HG03469 (cell line): ENCODE measurements at regions not wholly inside any gene's neighbourhood (a gene's known extent, or its start where the extent isn't known, plus 50 kb on each side); places are given as distances from the start of the nearest gene placed in this dataset.
A peak's percentile ranks its signal among the peaks of the same experiment; 100 is the strongest.

Source experiments
- ATAC-seq: cut with Tn5 transposase; IDR thresholded peaks from one replicate; pipeline ENCODE4 v1.9.1; 2021; ENCODE audit warnings: mild to moderate bottlenecking, moderate library complexity, moderate number of reproducible peaks; ENCODE audit not compliant: unreplicated experiment

DNA sequence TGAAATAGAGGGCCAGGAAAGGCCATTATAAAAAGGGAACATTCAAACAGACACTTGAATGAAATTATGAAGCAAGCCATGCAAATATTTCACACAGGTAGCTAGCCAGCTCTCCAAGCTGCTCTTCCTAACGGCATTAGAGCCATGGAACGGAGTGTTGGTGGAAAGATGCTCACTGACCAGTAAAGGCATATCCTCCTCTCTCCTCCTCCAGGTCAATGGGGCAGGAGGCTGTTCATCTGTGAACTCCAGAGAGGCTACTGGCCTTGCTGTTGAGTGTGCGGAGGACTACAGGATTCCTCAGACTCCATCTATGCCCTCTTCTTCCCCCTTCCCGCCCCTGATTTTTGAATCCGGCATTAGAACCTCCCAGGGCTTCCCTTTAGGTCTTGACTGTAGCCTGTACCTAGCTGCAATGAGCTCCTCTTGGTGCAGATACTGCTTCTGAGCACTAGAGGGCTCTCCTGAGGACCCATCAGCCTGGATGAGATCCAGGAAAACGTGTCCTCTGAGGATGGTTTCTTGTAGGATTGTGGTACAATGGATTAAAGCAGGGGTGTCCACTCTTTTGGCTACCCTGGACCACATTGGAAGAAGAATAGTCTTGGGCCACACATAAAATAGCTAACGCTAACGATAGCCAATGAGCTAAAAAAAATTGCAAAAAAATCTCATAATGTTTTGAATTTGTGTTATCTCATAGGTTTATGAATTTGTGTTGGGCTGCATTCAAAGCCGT is 162.2 kb downstream of the SREK1 start:
- ATAC-seq: no peak

DNA sequence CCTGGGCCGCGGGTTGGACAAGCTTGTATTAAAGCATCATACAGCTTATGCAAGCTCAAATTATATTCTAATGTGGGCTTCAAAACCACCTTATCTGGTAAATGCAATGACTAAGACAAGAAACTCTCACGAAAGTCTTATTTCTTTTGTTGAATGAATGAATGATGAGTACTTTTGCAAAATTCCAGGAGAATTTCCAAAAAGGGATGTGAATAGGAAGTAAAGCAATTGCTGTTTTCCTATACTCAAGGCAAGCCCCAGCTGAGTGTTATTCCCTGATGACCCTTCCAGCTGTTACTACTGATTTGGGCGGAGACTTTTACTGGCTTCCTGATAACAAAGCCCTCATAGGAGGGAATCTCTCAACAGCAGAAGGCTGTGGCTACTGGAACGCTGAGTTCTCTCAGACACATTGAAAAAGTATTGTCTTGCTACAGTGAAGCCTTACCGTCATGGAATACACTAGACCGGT is 162.8 kb downstream of the SREK1 start:
- ATAC-seq: no peak

DNA sequence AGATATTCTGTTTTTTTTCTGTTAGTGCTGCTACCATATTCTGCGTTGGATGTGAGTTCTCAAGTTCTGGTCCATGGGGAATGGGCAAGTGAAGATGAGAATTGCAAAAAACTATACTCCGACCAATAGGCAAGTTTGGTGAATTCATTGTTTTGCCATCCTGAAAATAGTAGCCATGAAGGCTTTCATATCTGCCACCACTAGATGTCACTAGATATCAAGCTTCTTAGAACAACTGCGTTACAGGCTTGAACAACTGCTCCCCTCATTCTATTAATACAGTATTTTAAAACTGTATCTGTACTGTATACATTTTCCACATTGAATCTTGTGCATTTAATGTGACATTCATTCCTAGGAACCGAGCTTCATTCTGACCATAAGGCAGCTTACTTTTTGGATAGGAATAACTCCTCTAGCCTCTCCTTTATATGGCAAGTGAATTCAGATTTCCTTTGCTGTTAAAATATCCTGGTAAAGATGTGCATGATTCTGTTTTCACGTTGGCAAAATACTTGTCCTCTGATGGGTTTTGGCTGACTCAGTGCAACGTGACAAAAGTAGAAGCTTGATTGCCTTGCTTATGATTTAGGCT is 163.6 kb downstream of the SREK1 start:
- ATAC-seq: peak; percentile 56

- ATAC-seq: no peak
Observed at GRCh38 chr5:66312266-66312665, 168.2 kb downstream of the SREK1 start.

DNA sequence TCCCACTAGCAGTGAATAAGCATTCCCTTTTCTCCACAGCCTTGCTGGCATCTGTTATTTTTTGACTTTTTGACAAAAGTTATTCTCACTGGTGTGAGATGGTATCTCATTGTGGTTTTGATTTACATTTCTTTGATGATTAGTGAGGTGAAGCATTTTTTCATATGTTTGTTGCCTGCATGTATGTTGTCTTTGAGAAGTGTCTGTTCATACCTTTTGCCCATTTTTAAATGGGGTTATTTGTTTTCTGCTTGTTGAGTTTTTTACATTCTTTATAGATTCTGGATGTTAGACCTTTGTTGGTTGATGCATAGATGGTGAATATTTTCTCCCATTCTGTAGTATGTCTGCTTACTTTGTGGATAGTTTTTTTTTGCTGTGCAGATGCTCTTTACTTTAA is 171.7 kb downstream of the SREK1 start:
- no peak for ATAC-seq

DNA sequence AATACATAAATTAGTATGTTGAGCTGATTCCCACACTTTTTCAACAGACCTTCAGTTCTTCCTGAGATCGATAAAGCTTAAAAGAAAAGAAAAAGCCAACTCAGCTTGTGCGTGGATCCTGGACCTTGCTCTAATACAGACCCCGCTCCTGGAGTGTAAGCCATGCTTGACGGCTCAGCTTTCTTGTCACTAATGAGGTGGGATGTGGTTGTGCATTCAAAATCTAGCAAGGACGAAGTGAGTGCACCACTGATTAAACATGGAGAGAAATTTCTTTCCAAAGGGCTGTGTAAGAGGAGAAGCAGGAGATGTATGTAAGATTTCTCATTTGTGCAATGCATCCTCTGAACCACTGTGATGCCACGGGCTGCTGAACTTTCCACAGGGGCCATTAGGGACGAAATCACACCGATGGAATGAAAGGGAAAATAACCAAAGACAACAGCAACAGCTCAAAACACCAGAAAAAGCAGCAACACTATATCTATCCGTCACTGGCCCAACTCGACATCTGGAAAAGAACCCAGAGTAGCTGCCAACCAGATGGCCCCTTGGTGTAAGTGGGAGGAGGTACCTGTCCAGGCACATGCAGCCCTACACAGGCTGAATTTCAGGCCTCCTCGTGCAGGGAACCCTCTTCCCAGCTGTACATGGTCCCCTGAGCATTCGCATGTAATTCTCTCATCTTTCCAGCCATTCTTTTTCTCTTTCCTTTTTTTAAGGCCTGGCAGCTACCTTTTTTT is 178.9 kb downstream of the SREK1 start:
- ATAC-seq: no peak

DNA sequence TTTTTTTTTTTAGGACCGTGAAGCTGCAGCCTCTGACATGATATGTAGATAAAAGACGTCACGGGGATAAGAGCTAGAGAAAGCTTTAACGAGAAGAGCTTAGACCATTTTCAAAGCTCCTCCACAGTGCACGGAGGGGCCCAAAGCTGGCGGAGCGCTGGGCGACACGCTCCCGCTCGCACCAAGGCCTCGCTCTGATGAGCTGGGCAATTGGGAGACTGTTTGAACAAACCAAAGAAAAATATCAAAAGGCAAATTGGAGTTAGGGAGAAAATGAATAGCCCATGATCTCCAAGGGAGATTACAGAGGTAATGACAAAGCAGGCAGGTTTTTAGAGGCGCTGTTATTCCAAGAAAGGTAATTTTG is 179.4 kb downstream of the SREK1 start:
- ATAC-seq: no peak

GRCh38 chr5:66324357-66324756 is 180.3 kb downstream of the SREK1 start:
- no peak for ATAC-seq

- ATAC-seq: no peak
Observed at GRCh38 chr5:66326276-66326675, 182.2 kb downstream of the SREK1 start.

DNA sequence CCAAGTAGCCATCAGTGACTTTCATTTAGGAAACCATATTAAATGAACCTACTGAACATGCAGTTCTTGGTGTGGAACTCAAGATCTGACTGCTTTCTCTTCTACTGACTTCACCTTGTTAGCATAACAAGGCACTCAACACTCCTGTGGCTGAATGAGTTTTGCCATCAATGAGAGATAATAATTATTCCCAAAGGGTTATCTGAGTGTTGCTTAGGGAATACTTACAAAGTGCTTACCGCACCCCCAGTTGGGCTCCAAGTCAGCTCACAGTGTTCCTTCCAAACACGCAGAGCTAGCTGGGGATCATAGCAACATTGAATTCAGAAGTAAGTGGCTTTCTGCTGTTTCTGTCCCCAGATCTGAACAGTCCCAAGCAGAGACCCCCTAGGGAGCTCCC is 182.9 kb downstream of the SREK1 start:
- ATAC-seq: no peak

DNA sequence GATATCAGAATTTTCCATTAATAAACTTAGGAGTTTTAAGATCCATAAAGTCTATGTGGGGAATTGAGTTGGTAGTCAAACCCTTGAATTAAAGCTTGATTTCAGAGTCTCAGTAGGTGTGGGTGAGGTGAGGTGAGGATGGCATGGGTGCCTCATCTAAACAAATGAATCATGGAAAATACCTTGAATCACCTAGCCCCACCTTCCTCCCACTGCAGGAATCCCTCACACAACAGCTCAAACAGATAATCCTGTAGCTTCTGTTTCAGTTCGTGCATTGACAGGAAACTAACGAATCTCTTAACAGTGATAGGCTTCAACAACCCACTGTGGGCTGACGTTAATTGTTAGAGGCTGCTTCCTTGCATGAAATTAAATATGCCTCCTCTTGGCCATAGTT is 185.0 kb downstream of the SREK1 start:
- ATAC-seq: no peak

- no peak for ATAC-seq
Observed at GRCh38 chr5:66333192-66333591, 189.1 kb downstream of the SREK1 start.

DNA sequence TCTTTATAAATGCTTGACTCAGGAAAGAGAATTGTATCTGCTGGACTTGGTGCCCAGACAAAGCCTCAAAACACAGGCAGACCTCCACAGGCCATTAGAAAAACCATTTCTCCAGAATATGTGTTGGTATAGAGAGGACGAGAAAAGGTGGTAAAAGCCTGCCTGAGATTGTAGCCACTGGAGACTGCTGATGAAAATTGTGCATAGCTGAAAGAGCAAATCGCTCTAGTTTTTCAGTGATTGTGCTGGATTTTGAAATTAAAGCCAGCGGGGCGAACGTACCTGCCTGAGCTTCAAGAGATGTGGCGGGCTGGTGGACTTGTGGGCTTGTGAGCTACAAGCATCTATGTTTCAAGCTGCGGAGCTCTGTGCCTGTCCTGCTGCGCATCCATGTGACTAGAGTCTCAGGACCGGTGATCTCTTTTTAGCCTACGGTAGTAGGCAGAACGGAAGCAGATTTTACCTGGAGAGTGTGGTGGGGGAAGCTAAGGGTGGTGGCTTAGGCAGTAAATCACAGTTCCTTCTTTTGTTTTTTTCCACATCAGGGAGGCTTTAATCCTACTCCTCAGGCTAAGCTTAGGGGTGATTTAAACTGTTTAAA is 193.6 kb downstream of the SREK1 start:
- ATAC-seq: no peak

- no peak for ATAC-seq
Observed at GRCh38 chr5:66338828-66339227, 194.7 kb downstream of the SREK1 start.

- no peak for ATAC-seq
Observed at GRCh38 chr5:66339896-66340295, 195.8 kb downstream of the SREK1 start.

DNA sequence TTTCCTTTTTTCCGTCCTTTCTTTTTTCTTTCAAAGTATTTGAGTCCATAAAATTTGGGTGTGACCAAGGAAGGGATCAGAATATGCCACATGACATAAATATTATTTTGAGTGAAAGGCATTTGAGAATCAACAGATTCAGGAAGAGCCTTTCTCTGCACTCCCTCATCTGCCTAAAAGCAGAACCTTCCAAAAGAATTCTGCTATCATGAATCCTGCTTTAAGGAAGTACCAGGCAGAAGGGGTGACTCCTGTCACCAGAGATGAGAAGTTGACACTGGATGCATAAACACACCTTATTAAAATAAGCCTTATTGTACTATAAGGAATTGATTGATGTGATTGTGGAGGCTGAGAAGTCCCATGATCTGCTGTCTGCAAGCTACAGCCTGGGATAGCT is 196.7 kb downstream of the SREK1 start:
- no peak for ATAC-seq

DNA sequence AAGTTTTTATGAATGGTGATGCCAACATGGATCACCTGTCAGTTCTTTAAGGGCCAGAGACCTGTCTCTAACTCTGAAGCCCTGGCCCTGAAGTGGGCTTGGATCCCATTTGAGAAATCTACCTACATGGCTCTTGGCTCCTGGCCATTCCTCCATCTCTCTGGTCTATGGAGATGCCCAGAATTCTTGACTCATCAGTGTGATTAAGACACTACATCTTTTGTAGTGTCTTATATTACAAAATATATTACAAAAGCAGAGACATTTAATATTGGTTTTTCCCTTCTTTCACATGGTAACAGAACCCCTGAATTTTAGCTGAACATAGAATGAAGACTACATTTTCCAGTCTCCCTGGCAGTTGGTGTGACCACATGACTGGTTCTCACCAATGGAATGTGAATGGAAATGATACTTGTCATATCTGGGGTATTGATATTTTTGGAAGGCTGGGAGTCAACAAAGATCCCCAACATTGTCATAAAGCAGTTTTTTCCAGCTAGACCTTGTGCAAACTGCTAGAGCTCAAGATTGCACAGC is 198.3 kb downstream of the SREK1 start:
- no peak for ATAC-seq

DNA sequence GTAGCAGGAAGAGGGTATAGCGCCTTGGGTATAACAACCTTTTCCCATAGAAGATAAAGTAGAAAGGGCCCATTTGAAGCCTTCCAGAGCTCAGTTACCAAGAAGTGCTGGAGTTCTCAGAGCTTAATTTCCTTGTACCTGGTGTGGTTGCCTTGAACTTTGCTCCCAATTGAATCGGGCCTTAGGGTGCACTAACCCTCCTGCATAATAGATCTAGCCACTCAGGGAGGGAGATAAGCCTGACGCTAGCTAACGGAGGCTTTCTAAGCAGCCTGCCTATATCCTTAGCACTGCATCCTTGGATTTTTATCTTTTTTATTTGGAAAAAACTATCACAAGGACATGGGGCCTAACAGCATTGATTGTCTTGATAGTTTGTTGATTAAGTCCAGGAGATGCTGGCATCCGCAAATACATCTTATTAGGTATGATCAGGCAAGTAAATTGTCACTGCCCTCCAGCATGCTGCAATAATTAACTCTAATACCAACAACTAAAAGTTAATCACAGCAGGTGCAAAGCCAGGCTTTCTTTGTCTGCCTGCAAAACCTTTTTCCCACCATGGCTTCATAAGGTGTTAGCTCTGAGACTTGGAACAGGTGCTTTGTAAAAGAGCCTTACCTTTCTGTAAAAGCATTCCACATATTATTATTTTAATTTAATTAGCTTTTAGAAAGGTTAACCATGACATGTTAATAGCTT is 199.4 kb downstream of the SREK1 start:
- ATAC-seq: no peak

GRCh38 chr5:66344544-66344943 is 200.4 kb downstream of the SREK1 start:
- ATAC-seq: no peak

- ATAC-seq: no peak
Observed at GRCh38 chr5:66345281-66345680, 201.2 kb downstream of the SREK1 start.

GRCh38 chr5:66346869-66347268 is 202.8 kb downstream of the SREK1 start:
- no peak for ATAC-seq
